ENCODE measurements at regions not wholly inside any gene's neighbourhood (a gene's known extent, or its start where the extent isn't known, plus 50 kb on each side); places are given as distances from the start of the nearest gene placed in this dataset.

GRCh38 chr2:56478027-56478426 lies 294.2 kb downstream of the CCDC85A start:
- Histone ChIP-seq H3K4me3 (no peak overlapping the region), H3K36me3 (replicated peaks in 1 of 2) (no peaks in the 10 kb centered on the region), H3K27ac (no peak overlapping the region), H3K4me1 (replicated peaks in 1 of 2) (no peaks in the 10 kb centered on the region), H3K27me3 (no peaks in the 10 kb centered on the region), H3K9me3 (replicated peaks in 1 of 3) (peaks cover 0 to 4% (median 0%) of the 10 kb centered on the region in 3 donors)
- DNase-seq = no peak
- intact Hi-C loops (cut with DNase I) = no loop called here
- TF ChIP-seq CTCF (IDR thresholded peaks at IDR 0.05) = no peak
- no peak for TF ChIP-seq POLR2A (IDR thresholded peaks at IDR 0.05)

- no peak for TF ChIP-seq POLR2A (IDR thresholded peaks at IDR 0.05)
- TF ChIP-seq CTCF (IDR thresholded peaks at IDR 0.05) = no peak
- WGBS, 4 donors = 51 to 58% (median 52%) methylated on average over 2 of the region's 2 CpGs
- Histone ChIP-seq H3K27ac (no peak overlapping the region), H3K4me1 (replicated peaks in 1 of 2) (no peaks in the 10 kb centered on the region), H3K36me3 (replicated peaks in 1 of 2) (no peaks in the 10 kb centered on the region), H3K9me3 (replicated peaks in 1 of 3) (peaks cover 0 to 4% (median 0%) of the 10 kb centered on the region in 3 donors), H3K4me3 (no peak overlapping the region), H3K27me3 (no peaks in the 10 kb centered on the region)
- DNase-seq = no peak
- intact Hi-C loops (cut with DNase I) = loop anchor here in 1 of 2 donors (5.0 kb wide), 1 partner anchor 44 kb away; no protein-coding TSS in a partner anchor
Observed at GRCh38 chr2:56483081-56483480, 299.3 kb downstream of the CCDC85A start.

GRCh38 chr2:56484906-56485305 lies 301.1 kb downstream of the CCDC85A start:
- TF ChIP-seq CTCF (IDR thresholded peaks at IDR 0.05) = no peak
- no peak for TF ChIP-seq POLR2A (IDR thresholded peaks at IDR 0.05)
- intact Hi-C loops (cut with DNase I) = loop anchor here in 1 of 2 donors (5.0 kb wide), 1 partner anchor 42 kb away; no protein-coding TSS in a partner anchor
- no peaks in the 10 kb centered on the region for H3K9me3 ChIP-seq (replicated peaks in 1 of 3)
- H3K27ac ChIP-seq = no peak overlapping the region
- H3K36me3 ChIP-seq (replicated peaks in 1 of 2) = no peaks in the 10 kb centered on the region
- H3K4me3 ChIP-seq = no peak overlapping the region
- H3K27me3 ChIP-seq = no peaks in the 10 kb centered on the region
- no peaks in the 10 kb centered on the region for H3K4me1 ChIP-seq (replicated peaks in 1 of 2)
- no peak for DNase-seq

GRCh38 chr2:56500317-56500716 lies 316.5 kb downstream of the CCDC85A start:
- Histone ChIP-seq H3K27ac (no peak overlapping the region), H3K9me3 (replicated peaks in 1 of 3) (no peaks in the 10 kb centered on the region), H3K27me3 (no peaks in the 10 kb centered on the region), H3K4me1 (replicated peaks in 1 of 2) (no peaks in the 10 kb centered on the region), H3K4me3 (no peak overlapping the region), H3K36me3 (replicated peaks in 1 of 2) (no peaks in the 10 kb centered on the region)
- TF ChIP-seq POLR2A (IDR thresholded peaks at IDR 0.05) = no peak
- TF ChIP-seq CTCF (IDR thresholded peaks at IDR 0.05) = no peak
- intact Hi-C loops (cut with DNase I) = no loop called here
- no peak for DNase-seq
- 65 to 83% (median 80%) methylated on average over 1 of the region's 1 CpG for WGBS, 4 donors
